ENCODE measurements at regions not wholly inside any gene's neighbourhood (a gene's known extent, or its start where the extent isn't known, plus 50 kb on each side); places are given as distances from the start of the nearest gene placed in this dataset.

DNA sequence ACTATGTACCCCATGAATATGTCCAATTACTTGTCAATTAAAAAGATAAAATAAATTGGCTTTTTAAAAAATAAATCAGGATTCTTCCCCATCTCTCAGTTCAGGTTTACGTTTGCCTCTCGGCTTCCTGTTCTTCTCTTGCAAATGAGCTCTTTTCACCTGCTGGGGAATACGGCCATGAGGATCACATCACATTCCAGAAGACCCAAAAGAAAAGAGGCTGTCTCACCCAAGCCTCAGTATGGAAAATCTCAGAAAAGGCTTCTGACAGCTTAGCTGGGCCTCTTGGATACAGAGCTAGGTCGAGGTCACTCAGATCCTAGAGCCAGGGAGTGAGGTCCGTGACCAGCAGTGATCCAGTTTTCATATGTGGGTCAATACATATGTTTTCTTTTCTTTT is 171.2 kb upstream of the SDK2 start:
- DNase-seq (ENCODE audit: low read depth): no peak

DNA sequence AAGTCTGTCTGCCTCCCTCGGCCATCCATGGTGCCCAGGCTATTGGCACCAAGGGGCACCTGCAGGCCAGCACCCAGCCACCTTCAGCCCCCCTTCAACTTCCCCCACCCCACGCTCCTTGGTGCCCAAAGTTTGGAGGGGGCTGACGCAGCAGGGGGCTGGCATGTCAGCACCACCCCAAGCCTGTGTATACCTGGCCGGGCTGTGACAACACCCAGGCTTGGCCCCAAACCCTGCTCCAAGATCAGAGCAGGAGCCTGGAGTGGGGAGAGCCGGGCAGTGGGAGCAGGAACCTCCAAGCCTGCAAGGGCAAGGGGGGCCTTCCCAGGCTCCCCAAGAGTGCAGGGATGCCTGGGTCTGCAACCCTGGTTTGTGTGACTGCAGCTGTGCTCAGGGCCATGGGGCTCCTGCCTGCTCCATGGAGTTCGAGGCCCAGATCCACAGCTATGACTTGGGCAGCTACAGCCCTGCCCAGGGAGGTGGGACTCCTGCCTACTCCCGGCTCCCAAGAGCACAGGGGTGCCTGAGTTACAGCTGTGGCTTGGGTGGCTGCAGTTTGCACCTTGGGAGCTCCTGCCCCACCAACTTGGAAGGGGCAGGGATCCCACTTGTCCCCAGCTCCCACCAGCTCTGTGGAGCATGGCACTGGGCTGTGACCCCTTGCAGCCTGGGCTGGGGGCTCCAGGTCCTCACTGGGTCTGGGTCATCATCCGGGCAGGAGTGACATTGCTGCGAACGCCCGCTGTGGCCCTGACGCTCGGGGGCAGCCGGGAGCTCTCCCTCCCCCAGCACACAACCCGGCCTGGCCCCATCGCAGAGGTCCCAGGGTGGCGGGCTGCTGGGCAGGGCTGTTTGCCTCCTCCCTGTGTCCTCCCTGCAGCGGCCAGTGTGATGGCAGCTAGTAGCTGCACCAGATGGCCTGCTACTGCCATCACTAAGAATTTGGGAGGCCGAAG is 175.5 kb upstream of the SDK2 start:
- no peak for DNase-seq (ENCODE audit: low read depth)

DNA sequence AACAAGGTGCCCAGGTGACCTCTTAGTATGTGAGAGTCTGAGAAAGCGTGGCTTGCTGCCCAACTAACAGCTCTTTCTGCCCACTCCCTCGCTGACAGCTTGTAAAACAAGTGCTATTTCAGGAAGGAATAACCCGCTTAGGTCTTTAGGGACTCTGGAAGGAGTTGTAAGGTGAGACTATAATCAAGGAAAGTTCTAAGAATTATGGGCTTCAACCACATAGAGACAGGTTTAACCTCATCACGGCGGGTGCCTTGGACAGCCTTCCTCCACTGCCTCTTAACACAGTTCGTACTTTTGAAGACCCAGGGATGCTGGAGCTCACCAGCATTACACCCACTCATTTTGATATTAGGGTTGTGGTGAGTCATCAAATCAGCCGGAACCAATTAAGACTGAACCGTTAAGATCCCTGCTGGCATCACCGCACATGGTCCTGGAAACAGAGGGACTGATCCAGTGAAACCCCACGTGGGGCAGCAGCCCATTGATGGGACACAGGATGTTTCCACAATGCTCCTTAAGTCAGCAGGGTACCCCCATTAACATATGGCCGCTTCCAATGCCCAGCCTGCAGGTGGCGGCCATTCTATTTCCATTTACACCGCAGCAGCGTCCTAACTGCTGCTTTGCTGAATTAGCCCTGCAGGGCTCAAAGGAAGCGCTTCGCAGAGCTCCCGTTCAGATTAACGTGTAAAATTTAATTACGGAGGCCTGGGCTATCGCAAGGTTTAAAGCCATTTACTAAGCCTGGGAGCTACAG is 176.6 kb upstream of the SDK2 start:
- no peak for DNase-seq (ENCODE audit: low read depth)

DNA sequence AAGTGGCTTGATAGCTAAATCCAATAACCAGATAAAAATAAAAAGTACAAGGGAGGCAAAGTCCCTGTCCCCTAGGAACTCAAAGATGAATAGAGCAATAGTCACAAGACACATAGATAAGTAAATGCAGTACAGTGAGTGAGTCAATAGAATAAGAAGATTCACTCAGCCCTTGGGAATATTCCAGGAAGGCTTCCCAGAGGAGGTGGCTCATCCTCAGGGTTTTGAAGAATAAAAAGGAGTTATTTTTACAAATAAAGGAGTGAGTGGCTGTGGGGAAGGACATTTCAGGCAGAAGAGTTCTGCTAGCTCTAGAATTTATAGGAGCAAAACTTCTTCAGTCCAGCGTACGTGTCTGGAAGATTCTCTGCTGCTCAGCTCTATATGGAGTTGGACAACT is 177.4 kb upstream of the SDK2 start:
- no peak for DNase-seq (ENCODE audit: low read depth)

DNA sequence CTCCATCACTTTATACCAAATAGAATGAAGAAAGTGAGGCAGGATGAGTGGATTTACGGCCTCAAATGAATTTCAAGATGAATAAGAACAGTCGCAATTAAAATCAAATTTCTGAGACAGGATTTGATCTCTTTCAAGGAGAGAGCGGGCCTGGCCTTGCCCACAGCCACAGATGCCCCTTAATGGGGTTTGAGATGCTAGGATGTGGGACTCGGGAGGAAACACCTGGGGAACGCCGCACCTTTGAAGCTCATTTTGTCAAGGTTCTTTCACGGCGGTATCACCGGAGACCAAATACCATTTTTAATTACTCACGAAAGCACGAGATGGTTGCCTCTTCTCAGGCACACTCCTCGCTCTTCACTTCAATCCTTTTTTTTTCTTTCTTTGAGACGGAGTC is 178.1 kb upstream of the SDK2 start:
- DNase-seq (ENCODE audit: low read depth): no peak

DNA sequence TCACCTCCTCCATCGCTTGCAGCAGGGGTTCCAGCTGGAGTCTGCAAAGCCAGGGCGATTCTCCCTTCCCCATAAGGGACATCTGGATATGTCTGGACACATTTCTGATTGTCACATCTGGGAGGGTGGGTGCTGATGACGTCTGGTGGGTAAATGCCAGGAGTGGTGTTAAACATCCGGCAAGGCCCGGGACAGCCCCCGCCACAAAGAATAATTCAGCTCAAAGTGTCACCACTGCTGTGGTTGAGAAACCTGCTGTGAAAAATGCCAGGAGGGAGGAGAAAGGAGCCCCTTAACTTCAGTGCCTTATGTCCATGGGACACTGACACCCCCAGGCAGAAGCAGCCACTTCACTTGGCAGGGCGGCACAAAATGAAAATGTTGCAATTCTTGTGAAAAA is 179.4 kb upstream of the SDK2 start:
- DNase-seq (ENCODE audit: low read depth): no peak

DNA sequence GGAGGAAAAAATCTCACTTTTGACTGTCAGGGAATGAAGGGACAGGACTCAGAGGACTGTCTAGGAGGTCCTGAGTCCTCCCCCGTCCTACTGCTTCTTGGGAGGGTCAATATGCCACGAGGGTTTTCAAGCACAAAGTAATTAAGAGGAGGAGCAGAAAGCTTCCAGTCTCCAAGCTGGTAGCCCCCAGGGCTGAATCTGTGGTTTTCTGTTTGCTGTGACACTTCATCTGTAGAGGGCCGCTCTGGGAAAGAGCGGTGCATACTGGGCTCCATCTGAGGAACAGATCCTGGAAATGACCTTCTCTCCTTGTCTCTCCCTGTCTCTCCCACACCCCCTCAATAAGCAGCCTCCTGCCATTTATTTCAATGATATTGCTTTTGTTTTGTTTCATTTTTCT is 180.1 kb upstream of the SDK2 start:
- no peak for DNase-seq (ENCODE audit: low read depth)

DNA sequence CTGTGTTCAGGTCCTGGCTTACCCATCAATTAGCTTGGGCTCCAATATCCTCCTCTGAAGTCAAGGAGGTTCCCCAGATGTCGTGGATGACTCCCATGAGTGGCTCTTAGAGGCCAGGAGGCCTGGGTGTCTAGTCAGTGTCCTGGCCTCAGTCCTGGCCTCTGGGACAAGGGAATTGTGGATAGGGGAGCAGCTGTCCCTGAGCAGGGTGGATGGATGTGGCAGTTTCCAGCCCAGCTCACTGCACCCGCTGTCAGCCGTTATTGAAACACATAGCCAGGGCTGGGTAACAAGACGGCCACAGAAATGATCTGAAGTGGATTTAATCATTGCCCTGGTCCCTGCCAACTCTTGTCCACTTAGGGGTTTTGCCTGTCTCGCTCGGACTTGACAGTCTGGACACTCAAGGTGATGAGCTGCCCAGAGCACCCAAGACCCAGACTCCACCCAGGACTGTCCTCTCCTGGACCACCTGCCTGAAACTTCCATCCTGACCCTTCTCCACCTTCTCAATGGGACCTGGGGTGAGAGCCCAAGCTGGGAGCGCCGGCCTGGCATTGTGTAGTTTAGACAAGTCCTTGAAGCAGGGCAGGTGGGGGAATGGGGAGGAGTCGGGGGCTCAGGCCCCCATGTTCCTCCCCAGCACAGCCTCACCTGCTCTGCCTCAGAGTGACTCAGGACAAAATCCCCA is 182.1 kb upstream of the SDK2 start:
- no peak for DNase-seq (ENCODE audit: low read depth)

DNA sequence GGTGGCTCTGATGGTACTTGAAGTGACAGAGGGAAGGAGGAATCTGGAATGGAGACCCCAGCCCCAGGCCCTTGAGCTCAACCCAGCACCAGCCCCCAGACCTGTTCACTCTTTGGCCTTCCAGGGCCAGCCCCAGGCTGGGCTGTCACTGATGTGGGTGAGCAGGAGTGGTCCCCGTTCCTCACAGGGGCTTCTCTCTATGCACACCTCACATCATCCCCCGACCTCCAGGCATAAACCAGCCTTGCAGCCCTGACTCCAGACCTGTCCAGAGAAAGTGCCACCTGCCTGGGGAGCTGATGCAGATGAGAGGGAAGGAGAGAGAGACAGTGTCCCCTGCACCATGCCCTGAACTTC is 182.6 kb upstream of the SDK2 start:
- no peak for DNase-seq (ENCODE audit: low read depth)

DNA sequence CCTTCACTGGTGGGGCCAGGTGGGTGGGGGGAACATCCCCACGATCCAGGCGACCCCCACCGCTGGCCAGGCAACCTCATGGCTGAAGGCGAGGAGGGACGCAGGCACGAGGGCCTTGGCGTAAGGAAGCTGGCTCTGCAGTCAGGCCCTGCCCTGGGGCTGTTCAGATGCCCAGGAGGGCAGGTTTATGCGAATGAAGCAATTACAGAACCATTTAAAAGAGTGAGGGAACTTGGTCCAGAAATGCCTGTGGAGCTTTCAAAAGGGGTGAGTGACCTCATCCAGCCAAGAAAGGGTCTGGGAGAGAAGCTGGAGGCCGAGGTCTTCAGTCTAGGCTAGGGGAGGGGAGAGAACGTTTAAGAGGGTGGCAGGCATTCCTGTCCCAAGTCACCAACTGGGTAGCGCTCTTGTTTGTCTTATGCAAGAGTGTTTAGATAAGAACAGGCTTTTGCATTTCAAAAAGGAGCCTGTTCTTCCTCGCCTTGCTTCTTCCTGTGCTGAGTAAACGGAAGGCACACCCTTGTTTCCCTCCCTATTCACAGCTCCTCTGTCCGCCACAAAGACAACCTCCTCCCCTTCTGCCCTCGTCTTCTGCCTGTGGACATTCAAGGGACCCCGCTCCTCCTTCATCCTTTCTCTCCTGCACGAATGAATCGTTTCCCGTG is 183.5 kb upstream of the SDK2 start:
- DNase-seq (ENCODE audit: low read depth): no peak

DNA sequence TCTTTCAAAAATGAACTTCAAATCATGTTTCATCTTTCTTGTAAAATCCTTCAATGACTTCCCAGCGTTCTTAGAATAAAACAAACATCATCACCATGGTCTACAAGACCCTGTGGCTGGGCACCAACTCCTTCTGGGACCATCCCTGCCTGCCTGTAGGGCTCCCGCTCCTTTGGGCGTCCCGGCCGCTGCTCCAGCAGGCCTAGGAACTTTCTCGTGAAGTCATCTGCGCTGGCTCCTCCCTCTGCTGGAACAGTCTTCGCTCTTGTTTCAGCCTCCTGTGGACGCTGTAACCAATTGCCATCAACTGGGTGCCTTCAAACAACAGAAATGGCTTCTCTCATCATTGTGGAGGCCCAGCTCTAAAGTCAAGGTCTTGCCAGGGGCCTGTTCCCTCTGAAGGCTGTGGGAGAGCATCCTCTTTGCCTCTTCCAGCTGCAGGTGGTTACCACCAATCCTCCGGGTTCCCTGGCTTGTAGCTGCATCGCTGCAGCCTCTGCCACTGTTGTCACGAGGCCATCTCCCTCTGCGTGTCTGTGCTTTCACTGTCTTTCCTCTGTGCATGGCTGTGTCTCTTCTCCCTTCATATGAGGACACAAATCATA is 185.5 kb upstream of the SDK2 start:
- DNase-seq (ENCODE audit: low read depth): no peak

DNA sequence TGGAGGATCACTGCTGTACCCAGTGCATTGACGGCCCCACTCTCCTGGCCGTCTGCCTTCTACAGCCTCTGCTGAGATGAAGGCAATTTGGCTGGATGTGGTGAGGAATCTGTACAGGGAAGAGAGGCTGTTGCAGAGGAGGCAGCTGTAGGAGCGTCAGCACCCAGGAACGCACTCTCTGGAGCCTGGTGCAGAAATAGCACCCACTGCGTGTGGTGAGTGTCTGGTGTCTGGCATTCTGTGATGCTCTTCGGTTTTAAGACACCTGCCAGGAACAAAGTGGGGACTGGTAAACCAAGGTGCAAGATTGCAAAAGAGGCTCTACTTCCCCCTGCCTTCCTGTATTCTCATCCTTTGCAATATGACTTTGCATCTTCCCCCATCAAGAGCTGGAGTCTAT is 187.5 kb upstream of the SDK2 start:
- no peak for DNase-seq (ENCODE audit: low read depth)

DNA sequence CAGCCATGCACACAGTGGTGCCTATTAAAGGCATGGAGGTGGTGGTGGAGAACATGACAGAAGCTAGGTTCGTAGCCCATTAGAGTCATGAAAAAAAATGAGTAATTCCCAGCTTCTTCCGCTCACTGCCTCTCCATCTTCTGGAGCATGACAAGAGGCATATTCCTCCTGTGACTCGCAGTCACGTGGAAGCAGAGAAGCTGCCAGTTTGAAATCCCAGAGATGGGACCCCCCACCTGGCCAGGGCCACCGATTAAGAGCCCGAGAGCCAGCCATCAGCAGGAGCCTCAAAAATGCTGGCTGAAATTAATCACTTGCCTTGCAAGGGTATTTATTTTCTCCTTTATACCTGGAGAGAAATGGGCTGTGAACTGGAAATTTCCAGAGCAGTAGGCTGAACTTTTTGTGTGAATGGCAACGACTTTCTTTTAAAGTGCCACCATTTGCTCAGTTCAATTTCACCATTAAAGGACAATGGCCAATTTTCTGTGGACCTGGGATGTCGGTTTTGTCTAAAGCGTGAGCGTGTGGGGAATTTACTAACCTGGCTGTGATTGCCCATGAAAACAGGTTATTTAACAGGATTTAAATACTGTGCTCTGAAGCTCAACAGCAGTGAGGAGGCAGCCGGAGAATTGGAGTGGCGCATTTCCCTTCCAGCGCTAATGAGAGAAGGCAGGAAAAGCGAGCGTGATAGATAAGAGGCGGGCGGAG is 189.7 kb upstream of the SDK2 start:
- DNase-seq (ENCODE audit: low read depth): no peak

DNA sequence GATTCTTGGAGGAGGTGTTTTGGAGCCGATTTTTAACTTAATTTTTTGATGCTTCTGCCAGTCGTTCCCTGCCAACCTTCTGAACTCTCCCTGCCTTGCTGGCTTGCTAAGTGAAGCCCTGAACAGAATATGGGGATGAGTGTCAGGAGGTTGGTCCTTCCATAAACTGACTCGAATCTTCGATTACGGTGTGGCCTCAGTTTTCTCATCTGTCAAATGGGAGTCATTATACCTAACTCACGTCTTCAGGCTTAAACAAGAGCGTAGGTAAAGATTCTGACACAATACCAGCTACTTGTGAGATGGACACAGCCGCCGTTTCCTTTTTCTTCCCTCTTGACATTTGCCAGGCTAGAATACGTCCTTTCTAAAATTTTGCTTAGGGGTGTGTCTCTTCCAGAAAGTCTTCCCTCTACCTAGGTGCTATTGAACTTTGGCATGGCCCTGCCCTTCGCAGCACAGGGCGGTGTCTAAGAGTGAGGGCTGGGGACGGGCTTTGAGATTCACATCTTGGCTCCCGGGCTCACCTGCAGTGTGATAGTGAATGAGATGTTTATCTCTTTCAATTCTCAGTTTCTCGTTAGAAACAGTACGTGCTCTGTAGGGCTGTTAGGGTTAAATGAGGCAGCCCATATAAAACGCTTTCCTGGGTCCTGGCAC is 190.6 kb upstream of the SDK2 start:
- DNase-seq (ENCODE audit: low read depth): no peak

DNA sequence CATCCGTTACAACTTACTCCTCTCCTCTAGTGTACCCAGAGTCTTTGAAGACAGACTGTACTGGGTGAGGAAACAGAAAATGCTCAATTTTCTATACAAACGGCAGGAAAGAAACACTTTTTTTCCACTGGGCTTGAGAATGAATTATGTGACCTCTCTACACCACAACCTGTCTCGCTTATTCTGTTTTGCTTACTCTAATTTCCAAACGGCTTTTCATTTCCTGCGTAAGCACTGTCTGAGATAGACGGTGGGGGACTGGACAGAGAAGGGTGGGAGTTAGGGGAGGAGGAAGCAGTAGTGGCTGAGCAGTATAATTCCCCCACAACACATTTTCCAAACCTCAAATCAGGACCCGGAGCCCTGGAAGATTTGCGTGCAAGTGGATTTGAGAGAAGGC is 191.4 kb upstream of the SDK2 start:
- no peak for DNase-seq (ENCODE audit: low read depth)

DNA sequence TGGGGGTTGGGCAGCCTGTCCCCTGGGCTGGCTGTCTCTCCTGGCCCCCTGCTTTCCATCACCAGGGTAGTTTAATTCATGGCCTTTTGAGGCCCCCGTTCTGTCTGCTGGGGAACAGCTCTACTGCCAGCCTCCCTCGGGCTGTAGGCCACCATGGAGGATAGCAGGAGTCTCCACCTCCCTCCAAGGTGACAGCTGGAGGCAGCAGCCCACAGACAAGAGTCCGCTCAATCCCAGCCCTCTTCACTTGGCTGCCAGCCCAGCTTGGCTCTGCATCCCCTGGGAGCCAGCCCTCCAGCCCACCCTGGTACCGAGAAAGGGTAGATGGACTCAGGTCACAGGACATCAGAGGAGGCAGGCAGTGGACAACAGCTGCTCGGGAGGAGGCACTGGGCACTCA is 194.6 kb upstream of the SDK2 start:
- no peak for DNase-seq (ENCODE audit: low read depth)

DNA sequence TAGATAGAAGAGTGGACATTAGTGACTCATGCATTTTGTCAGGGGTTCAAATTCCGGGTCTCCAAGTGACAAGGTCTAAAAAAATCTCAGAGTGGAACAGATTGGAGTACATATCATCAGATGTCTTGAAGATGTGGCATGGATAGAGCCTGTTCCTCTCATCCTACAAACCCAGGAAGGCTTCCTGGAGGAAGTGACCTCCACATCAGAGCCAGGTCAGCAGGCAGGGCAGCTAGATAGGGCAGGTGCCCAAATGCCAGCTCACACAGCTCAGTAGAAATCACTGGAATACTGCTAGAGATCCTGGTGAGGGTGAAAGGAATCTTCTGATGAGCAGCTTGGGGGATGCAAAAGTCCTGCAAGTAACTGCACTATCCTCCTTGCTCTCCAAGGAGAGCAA is 196.6 kb upstream of the SDK2 start:
- DNase-seq (ENCODE audit: low read depth): no peak

DNA sequence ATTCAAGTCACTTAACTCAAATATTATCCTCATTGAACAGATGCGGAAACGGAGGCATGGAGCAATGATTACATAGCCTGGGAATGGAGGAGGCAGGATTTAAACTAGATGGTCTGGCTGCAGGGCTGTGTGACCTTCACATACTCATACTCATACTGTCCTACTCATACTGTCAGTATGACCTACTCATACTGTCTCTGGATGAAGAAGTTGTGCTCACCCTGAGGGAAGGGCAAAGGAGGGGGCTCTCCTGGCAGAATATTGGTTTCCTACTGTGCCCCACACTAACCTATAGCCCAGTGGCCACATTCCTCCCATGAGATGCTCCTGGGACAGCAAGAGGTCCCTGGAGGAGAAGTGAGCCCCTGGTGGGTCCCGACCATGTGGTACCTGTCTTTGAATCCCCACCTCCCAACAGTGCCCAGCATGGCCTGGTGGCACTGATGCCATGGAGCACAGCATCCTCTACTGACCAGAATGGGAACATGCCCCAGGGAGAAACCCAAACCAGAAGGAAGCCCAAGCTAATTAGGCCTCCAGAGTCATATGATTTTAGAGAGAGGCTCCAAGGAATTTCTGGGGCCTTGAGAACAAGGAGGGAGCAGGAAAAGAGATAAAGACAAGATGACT is 197.3 kb upstream of the SDK2 start:
- DNase-seq (ENCODE audit: low read depth): no peak

DNA sequence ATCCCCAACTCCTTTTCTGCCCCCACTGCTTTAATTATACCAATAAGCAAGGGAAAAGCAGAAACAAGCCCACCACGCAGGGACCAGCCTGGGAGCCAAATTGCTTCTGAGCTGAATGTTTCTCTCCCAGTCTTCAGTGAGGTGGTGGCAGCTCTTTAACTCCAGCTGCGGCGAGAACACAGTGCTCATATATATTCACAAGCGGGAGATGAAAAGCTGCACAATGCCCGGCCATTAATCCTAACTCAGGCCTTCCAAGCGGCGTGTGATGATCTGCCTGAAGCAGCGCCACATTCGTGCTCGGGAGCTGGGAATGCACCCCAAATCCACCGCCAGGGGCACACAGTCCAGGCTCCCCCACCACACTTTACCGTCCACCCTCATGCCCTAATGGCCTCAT is 203.7 kb upstream of the SDK2 start:
- DNase-seq (ENCODE audit: low read depth): no peak

DNA sequence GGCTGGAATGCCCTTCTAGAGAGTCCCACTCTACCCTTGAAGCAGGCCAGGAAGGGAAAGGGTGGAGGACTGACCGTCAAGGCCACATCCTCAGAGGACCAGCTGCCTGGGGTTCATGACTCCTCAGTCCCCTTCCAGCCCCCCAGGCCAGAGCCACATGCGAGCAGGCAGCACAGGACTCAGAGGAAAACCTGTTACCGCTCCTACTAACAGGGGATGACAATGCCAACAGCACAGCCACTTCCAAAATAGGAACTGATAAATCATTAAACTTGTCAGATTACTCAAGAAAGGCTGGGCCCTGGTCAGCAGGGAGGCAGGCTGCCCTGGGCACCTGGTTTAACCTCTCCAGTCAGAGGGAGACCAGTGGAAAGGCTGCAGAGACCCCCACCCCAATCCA is 206.2 kb upstream of the SDK2 start:
- no peak for DNase-seq (ENCODE audit: low read depth)
